Effector memory CD8-positive, alpha-beta T cell (primary cell): ENCODE measurements at regions not wholly inside any gene's neighbourhood (a gene's known extent, or its start where the extent isn't known, plus 50 kb on each side); places are given as distances from the start of the nearest gene placed in this dataset.

Experiments
- ATAC-seq: fragments of 150-1000 bp; cut with Tn5 transposase; replicated peaks from 2 replicates; pipeline ENCODE4 v1.10.0; 2021; ENCODE audit warnings: mild to moderate bottlenecking, moderate library complexity
- DNase-seq, 3 experiments: peaks; one replicate each; pipeline ENCODE4 v3.0.0; 2021
- H3K27ac Mint-ChIP-seq, 2 donors: one replicate each; pipeline ENCODE4 v1.8.0; 2022; ENCODE audit warnings: mild to moderate bottlenecking in 2 of 2, mixed read lengths in 2 of 2, moderate library complexity in 2 of 2
- H3K27me3 Mint-ChIP-seq, 2 donors: one replicate each; pipeline ENCODE4 v1.8.0; 2022; ENCODE audit warnings: mixed read lengths in 2 of 2
- H3K36me3 Mint-ChIP-seq: one replicate; pipeline ENCODE4 v1.8.0; 2022; ENCODE audit warnings: mild to moderate bottlenecking, moderate library complexity, mixed read lengths; ENCODE audit not compliant: insufficient read depth
- H3K4me1 Mint-ChIP-seq, 2 donors: one replicate each; pipeline ENCODE4 v1.8.0; 2022; ENCODE audit warnings: low read depth in 2 of 2, mixed read lengths in 2 of 2
- H3K4me3 Mint-ChIP-seq, 2 donors: one replicate each; pipeline ENCODE4 v1.8.0; 2022; ENCODE audit warnings: mild to moderate bottlenecking in 2 of 2, mixed read lengths in 2 of 2, moderate library complexity in 2 of 2
- H3K9me3 Mint-ChIP-seq, 2 donors: one replicate each; pipeline ENCODE4 v1.8.0; 2022; ENCODE audit warnings: mixed read lengths in 2 of 2

DNA sequence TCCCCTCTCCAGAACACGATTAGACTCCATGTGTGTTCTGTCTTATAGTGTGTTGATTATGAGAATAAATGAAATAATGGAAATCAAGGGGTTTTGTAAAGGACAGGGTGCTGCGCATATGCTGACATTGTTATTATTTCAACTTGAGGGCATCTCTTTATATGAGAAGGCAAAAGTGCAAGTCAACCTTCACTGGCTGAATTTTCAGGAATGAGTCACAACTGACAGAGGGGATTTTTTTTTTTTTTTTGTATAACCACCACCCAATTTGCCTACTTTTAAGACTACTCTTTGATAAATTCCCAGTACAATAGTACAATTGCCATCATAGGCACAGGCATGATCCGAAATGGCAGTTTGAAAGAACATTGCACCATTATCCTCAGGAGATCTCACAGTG is 419.2 kb upstream of the NMUR2 start:
- no peaks in the 10 kb centered on the region for H3K36me3 Mint-ChIP-seq
- no peak for ATAC-seq
- no peak for DNase-seq
- no peak overlapping the region for H3K4me3 Mint-ChIP-seq
- no peak overlapping the region for H3K27ac Mint-ChIP-seq
- H3K4me1 Mint-ChIP-seq: no peaks in the 10 kb centered on the region
- H3K9me3 Mint-ChIP-seq: peaks cover 8 to 11% of the 10 kb centered on the region in 2 donors
- H3K27me3 Mint-ChIP-seq: no peaks in the 10 kb centered on the region

DNA sequence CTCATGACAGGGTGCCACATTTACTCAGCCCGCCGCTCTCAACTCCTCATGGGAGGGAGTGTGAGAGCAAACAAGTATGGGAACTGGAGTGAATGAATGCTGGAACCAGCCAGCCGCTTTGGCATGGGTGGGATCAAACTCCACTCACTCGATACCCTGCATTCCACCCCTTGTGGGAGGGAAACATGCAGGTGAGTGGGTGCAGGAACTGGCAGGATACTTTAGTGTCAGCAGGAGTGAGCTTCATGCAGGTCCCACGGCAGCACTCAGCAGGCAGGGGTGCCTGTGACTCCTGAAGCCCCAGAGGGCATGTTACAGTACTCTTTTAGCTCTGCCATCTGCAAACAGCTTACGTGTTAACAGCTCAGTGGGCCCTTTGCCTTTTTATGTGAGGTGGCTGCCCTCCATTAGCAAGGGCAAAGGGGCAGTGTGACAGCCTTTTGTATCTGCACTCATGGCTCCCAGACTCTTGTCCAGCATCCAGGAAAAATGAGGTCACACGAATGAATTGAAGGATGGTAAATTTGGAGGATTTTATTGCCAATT is 433.2 kb upstream of the NMUR2 start:
- H3K4me1 Mint-ChIP-seq: no peaks in the 10 kb centered on the region
- no peaks in the 10 kb centered on the region for H3K36me3 Mint-ChIP-seq
- H3K9me3 Mint-ChIP-seq: no peaks in the 10 kb centered on the region
- no peak overlapping the region for H3K4me3 Mint-ChIP-seq
- no peaks in the 10 kb centered on the region for H3K27me3 Mint-ChIP-seq
- ATAC-seq: no peak
- no peak for DNase-seq
- no peak overlapping the region for H3K27ac Mint-ChIP-seq

DNA sequence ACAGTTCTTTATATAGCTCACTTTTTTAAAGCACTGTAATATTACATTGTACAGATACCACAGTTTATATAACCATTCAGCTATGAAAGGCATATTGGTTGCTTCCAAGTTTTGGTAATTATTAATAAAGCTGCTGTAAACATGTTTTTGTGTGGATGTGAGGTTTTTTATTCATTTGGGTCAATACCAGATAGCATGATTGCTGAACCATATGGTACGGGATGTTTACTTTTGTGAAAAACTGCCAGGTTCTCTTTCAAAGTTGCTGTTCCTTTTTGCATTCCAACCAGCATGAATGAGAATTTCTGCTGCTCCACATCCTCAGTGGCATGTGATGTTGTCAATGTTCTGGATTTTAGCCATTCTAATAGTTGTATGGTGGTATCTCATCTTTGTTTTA is 439.6 kb upstream of the NMUR2 start:
- Mint-ChIP-seq H3K9me3 (peaks cover 3 to 8% of the 10 kb centered on the region in 2 donors), H3K4me1 (no peaks in the 10 kb centered on the region), H3K36me3 (no peaks in the 10 kb centered on the region), H3K27me3 (no peaks in the 10 kb centered on the region), H3K4me3 (no peak overlapping the region), H3K27ac (no peak overlapping the region)
- no peak for DNase-seq
- ATAC-seq: no peak

DNA sequence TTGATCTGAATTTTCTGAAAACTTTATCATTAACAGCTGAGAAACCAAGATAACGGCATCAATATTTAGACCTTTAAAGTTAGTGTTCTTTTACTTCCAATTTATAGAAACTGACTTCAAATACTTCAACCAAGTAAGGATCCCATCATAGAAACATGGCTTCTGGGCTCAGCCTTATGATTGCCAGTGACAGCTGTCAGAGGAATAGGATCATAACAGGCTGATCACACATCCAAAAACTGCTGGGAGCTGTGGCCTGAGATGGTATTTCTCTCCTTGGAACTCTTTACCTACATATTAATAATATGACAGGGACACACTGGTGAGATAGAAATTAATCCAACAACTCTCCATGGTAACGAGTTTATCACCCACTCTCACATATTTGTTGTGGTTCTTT is 448.3 kb upstream of the NMUR2 start:
- Mint-ChIP-seq H3K4me3 (no peak overlapping the region), H3K4me1 (no peaks in the 10 kb centered on the region), H3K9me3 (peaks cover 0 to 3% of the 10 kb centered on the region in 2 donors), H3K36me3 (no peaks in the 10 kb centered on the region), H3K27me3 (no peaks in the 10 kb centered on the region), H3K27ac (no peak overlapping the region)
- no peak for ATAC-seq
- DNase-seq: no peak

DNA sequence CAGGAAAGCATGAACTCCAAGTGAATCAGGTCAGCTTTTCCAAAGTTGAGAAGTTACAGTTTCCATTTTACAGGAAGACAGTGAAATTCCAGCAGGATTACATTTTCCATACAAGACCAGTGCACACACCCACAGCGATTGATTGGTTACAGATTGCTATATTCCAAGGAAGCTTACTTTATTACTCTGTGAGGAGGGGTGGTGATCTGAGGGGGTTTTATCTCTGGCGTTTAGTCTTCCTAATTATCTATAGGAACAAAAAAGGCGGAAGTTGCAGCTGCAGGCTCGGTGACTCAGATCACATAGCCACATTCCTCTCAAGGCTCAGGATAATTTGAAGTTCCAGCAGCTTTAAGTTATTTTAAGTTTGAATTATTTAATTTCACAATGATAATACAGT is 450.4 kb upstream of the NMUR2 start:
- no peak overlapping the region for H3K27ac Mint-ChIP-seq

DNA sequence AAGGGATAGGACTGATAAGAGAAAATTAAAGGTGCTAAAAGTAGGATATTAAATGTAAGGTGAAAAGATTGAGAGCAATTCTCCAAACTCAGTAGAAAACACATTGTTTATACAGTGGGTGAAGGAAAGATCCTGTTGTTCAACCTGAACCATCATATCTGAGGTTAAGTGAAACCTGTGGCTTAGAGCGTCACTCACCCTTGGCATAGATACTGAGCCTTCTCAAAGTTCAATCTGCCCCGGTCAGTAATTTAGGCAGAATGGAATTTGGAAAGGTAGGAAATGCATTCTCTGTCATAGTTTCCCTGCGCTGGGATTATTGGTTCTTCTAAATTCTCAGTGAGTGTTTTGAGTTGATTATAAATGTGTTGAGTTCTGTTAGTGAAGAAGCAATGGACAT is 456.2 kb upstream of the NMUR2 start:
- ATAC-seq (no peak), DNase-seq (no peak)
- Mint-ChIP-seq H3K36me3 (no peaks in the 10 kb centered on the region), H3K4me1 (no peaks in the 10 kb centered on the region), H3K27me3 (no peaks in the 10 kb centered on the region), H3K27ac (no peak overlapping the region), H3K9me3 (peaks cover 7 to 8% of the 10 kb centered on the region in 2 donors), H3K4me3 (no peak overlapping the region)

More for the DNA sequence above, 450.4 kb upstream of the NMUR2 start:
- DNase-seq (no peak), ATAC-seq (no peak)
- peaks cover 1% of the 10 kb centered on the region in 2 donors for H3K9me3 Mint-ChIP-seq
- H3K4me3 Mint-ChIP-seq: no peak overlapping the region
- H3K27me3 Mint-ChIP-seq: no peaks in the 10 kb centered on the region
- H3K36me3 Mint-ChIP-seq: no peaks in the 10 kb centered on the region
- H3K4me1 Mint-ChIP-seq: no peaks in the 10 kb centered on the region

DNA sequence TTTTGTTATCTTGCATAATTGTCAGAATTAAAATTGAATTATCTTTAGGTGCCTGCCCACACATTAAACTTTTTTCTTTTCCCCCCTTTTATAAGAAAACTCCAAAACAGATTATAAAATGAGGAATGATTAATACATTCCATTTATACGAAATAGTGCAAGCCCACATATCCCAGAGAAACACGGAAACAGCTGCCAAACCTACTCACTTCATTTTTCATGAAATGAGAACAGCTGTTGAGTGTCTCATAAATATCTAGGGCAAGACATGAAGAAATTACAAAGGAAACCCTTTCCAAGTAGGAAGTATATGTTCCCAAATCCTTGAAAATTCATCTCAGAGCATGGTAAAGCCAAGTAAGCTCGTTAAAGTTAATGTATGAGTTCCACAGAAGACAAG is 459.4 kb upstream of the NMUR2 start:
- DNase-seq (no peak), ATAC-seq (no peak)
- Mint-ChIP-seq H3K4me1 (no peaks in the 10 kb centered on the region), H3K27me3 (no peaks in the 10 kb centered on the region), H3K9me3 (peaks cover 8% of the 10 kb centered on the region in 2 donors), H3K27ac (no peak overlapping the region), H3K4me3 (no peak overlapping the region), H3K36me3 (no peaks in the 10 kb centered on the region)

DNA sequence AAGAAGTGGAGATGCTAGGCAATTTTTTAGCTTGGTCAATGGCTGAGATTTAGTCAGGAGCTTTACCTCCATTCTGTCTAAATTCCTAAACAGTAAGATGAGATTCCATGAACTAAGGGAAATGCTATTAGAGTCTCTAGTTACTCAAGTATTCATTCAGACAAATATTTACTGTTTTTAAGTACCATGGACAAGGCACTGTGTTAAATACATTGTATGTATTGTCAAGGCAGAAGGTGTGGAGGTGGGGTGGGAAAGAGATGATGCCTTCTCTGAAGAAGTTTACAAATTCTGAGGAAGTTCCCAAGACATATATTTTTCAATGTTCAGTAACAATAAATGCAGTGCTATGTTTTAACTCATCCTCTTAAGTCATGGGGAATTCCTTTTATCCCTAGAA is 459.9 kb upstream of the NMUR2 start:
- Mint-ChIP-seq H3K4me1 (no peaks in the 10 kb centered on the region), H3K27ac (no peak overlapping the region)
- ATAC-seq: no peak

DNA sequence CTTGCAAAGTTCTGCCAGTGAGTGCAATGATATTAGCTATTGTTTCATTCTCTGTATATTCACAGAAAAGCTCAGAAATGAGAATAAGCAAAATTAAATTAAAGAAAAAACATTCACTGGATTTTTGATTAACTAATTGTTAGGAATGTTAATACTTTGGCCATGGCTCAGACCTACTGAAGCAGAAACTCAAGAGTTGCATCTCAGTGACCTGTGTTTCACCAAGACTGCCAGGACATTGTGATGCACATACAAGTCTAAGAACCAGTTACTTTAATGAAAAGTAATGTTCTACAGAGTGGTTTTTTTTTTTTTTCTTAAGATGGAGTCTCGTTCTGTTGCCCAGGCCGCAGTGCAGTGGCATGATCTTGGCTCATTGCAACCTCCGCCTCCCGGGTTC is 464.9 kb upstream of the NMUR2 start:
- DNase-seq (no peak), ATAC-seq (no peak)
- Mint-ChIP-seq H3K36me3 (no peaks in the 10 kb centered on the region), H3K27me3 (no peaks in the 10 kb centered on the region), H3K9me3 (peaks cover 0 to 2% of the 10 kb centered on the region in 2 donors), H3K4me3 (no peak overlapping the region), H3K27ac (no peak overlapping the region), H3K4me1 (no peaks in the 10 kb centered on the region)

More for the DNA sequence above, 459.9 kb upstream of the NMUR2 start:
- Mint-ChIP-seq H3K36me3 (no peaks in the 10 kb centered on the region), H3K9me3 (peaks cover 8% of the 10 kb centered on the region in 2 donors), H3K27me3 (no peaks in the 10 kb centered on the region), H3K4me3 (no peak overlapping the region)
- DNase-seq: no peak

DNA sequence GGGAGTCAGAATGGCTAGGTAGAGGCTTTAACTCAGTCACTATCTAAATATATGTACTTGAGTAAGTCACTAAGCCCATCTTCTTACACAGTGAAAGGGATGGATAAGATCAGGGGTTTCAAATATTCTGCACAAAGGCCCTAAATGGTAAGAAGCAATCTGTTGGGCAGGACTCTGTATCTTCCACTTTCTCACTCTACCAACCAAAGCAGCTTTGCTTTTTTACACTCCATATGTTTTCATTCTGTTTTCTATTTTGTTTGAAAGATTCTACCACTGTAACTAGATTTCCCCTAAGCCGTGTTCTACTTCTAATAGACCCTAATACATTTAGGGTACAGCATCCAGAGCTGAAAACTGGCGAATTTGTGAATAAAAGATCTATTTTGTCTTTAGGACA is 477.5 kb upstream of the NMUR2 start:
- DNase-seq (no peak), ATAC-seq (no peak)
- no peak overlapping the region for H3K4me3 Mint-ChIP-seq
- no peak overlapping the region for H3K27ac Mint-ChIP-seq
- H3K36me3 Mint-ChIP-seq: no peaks in the 10 kb centered on the region
- no peaks in the 10 kb centered on the region for H3K4me1 Mint-ChIP-seq
- peaks cover 8% of the 10 kb centered on the region in 2 donors for H3K9me3 Mint-ChIP-seq
- H3K27me3 Mint-ChIP-seq: no peaks in the 10 kb centered on the region

DNA sequence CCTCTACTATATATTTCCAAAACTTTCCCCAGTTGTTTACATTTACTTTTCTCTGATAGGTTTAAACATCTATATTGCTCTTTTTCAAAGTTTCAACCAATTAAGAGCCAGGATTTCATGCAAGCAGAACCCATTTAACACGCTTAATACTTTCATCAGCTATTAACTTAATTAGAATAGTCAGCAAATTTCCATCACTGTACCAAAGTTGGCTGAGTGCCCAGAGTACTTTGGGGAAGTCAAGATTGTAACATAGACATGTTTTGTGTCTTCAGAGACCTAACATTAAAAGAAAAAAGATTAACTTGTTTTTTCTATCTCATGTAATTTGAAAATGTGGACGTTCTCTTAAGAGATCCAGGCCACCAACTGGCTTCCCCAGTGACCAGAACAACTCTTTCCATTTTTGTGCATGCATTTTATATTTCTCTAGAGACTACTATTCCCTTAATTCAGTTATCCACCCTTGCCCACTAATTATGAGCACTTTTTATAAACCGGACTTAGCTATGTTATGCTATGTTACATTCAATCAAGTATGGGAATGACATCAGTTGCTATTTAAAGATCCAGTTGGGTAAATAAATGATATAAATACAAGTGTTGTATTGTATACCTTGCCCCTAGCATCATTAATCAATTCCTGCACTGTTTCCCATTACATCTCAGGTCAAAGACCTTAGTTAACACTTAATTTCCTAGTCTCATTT is 478.1 kb upstream of the NMUR2 start:
- Mint-ChIP-seq H3K36me3 (no peaks in the 10 kb centered on the region), H3K27me3 (no peaks in the 10 kb centered on the region), H3K4me3 (no peak overlapping the region), H3K27ac (no peak overlapping the region), H3K9me3 (peaks cover 8% of the 10 kb centered on the region in 2 donors), H3K4me1 (no peaks in the 10 kb centered on the region)
- DNase-seq (no peak), ATAC-seq (no peak)

DNA sequence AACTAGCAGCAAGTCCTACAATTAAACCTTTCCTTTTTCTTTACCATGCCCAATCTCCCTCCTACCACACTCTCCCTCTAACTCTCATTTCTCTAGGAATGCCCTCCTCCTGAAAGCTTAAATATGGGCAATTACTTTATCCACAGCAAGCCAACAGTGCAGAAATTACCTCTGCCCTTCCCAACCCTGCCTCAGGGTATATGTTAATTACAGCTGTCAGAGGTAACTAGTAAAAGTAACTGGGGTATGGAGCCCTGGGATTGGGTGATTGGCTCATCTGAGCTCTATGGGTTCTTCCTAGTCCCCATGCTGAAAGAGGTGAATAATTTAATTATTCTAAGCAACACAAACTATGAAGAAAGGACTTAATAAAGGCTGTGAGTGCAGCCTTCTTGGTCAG is 478.9 kb upstream of the NMUR2 start:
- DNase-seq: no peak
- Mint-ChIP-seq H3K27ac (no peak overlapping the region), H3K9me3 (peaks cover 8% of the 10 kb centered on the region in 2 donors), H3K4me1 (no peaks in the 10 kb centered on the region), H3K36me3 (no peaks in the 10 kb centered on the region), H3K4me3 (no peak overlapping the region), H3K27me3 (no peaks in the 10 kb centered on the region)
- ATAC-seq: no peak

DNA sequence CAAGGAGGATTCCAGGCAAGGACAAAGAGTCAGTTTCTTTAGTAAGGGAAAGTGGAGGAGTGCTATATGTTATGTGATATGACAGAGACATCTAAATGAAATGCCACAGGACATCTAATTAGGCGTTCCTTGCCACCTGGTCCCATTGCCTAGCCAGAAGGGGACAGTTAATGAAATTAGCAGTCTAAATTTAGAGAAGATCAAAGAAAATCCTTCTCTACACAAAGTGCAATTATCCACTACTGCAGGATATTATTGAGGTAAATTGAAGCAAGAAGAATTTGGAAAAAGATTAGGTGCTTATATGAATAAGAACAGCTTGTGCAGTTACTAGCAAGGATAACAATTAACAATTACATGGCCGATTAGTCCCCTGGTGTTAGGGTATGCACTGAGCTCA is 495.3 kb upstream of the NMUR2 start:
- no peak for ATAC-seq
- Mint-ChIP-seq H3K27ac (no peak overlapping the region), H3K4me3 (no peak overlapping the region), H3K36me3 (no peaks in the 10 kb centered on the region), H3K9me3 (peaks cover 0 to 7% of the 10 kb centered on the region in 2 donors), H3K27me3 (no peaks in the 10 kb centered on the region), H3K4me1 (no peaks in the 10 kb centered on the region)
- no peak for DNase-seq

DNA sequence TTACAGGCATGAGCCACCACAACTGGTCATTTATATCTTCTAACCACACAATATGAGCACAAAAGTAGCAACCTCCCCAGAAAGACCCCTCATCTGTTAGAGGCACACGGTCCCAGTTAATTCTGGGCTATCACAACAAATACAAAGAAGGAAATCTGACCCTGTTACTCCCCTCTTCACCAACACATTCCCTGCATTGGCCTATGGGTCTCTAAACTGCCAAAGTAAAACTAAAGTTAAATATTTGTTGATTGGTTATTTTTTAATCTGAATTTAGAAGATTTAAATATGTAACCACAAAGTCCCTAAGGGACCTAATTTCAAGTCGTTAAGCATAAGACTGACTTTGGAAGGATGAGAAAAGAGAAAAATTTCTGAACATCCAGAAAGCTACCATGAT is 496.7 kb upstream of the NMUR2 start:
- Mint-ChIP-seq H3K27me3 (no peaks in the 10 kb centered on the region), H3K36me3 (no peaks in the 10 kb centered on the region), H3K27ac (no peak overlapping the region), H3K9me3 (peaks cover 0 to 7% of the 10 kb centered on the region in 2 donors), H3K4me1 (no peaks in the 10 kb centered on the region), H3K4me3 (no peak overlapping the region)
- DNase-seq: no peak
- no peak for ATAC-seq
